ENCODE measurements at regions not wholly inside any gene's neighbourhood (a gene's known extent, or its start where the extent isn't known, plus 50 kb on each side); places are given as distances from the start of the nearest gene placed in this dataset.

GRCh38 chr1:55352811-55353180 is 137.6 kb upstream of the USP24 start:
- Histone ChIP-seq H3K27me3 (replicated peaks; ENCODE audit: control insufficient read depth, insufficient read depth, low read length) (no peaks in the 10 kb centered on the region), H3K4me3 (replicated peaks; ENCODE audit: low read depth, low read length) (no peak overlapping the region), H3K36me3 (ENCODE audit: control insufficient read depth, insufficient read depth, low read length) (no peaks in the 10 kb centered on the region)
- no peak for TF ChIP-seq CTCF (IDR thresholded peaks at IDR 0.05; ENCODE audit: insufficient read depth, low read length, poor library complexity, severe bottlenecking)
- no peak for DNase-seq (ENCODE audit: extremely low read depth, insufficient read length)

- Histone ChIP-seq H3K36me3 (ENCODE audit: control insufficient read depth, insufficient read depth, low read length) (no peaks in the 10 kb centered on the region), H3K4me3 (replicated peaks; ENCODE audit: low read depth, low read length) (no peak overlapping the region), H3K27me3 (replicated peaks; ENCODE audit: control insufficient read depth, insufficient read depth, low read length) (no peaks in the 10 kb centered on the region)
- no peak for DNase-seq (ENCODE audit: extremely low read depth, insufficient read length)
- TF ChIP-seq CTCF (IDR thresholded peaks at IDR 0.05; ENCODE audit: insufficient read depth, low read length, poor library complexity, severe bottlenecking), result no peak
These were observed 137.1 kb upstream of the USP24 start for GRCh38 chr1:55352080-55352810.

- DNase-seq (ENCODE audit: extremely low read depth, insufficient read length), result no peak
- TF ChIP-seq CTCF (IDR thresholded peaks at IDR 0.05; ENCODE audit: insufficient read depth, low read length, poor library complexity, severe bottlenecking), result no peak
- Histone ChIP-seq H3K4me3 (replicated peaks; ENCODE audit: low read depth, low read length) (no peak overlapping the region), H3K36me3 (ENCODE audit: control insufficient read depth, insufficient read depth, low read length) (no peaks in the 10 kb centered on the region), H3K27me3 (replicated peaks; ENCODE audit: control insufficient read depth, insufficient read depth, low read length) (no peaks in the 10 kb centered on the region)
These were observed 133.2 kb upstream of the USP24 start for GRCh38 chr1:55348356-55348755.

- no peak for DNase-seq (ENCODE audit: extremely low read depth, insufficient read length)
- TF ChIP-seq CTCF (IDR thresholded peaks at IDR 0.05; ENCODE audit: insufficient read depth, low read length, poor library complexity, severe bottlenecking), result no peak
- H3K36me3 ChIP-seq (ENCODE audit: control insufficient read depth, insufficient read depth, low read length), result no peaks in the 10 kb centered on the region
- H3K27me3 ChIP-seq (replicated peaks; ENCODE audit: control insufficient read depth, insufficient read depth, low read length), result no peaks in the 10 kb centered on the region
- no peak overlapping the region for H3K4me3 ChIP-seq (replicated peaks; ENCODE audit: low read depth, low read length)
These were observed 132.7 kb upstream of the USP24 start for GRCh38 chr1:55347866-55348265.

GRCh38 chr1:55347041-55347440 is 131.9 kb upstream of the USP24 start:
- no peak for DNase-seq (ENCODE audit: extremely low read depth, insufficient read length)
- no peaks in the 10 kb centered on the region for H3K36me3 ChIP-seq (ENCODE audit: control insufficient read depth, insufficient read depth, low read length)
- no peak overlapping the region for H3K4me3 ChIP-seq (replicated peaks; ENCODE audit: low read depth, low read length)
- H3K27me3 ChIP-seq (replicated peaks; ENCODE audit: control insufficient read depth, insufficient read depth, low read length), result no peaks in the 10 kb centered on the region
- no peak for TF ChIP-seq CTCF (IDR thresholded peaks at IDR 0.05; ENCODE audit: insufficient read depth, low read length, poor library complexity, severe bottlenecking)

GRCh38 chr1:55346586-55346985 is 131.4 kb upstream of the USP24 start:
- TF ChIP-seq CTCF (IDR thresholded peaks at IDR 0.05; ENCODE audit: insufficient read depth, low read length, poor library complexity, severe bottlenecking), result no peak
- no peak for DNase-seq (ENCODE audit: extremely low read depth, insufficient read length)
- Histone ChIP-seq H3K36me3 (ENCODE audit: control insufficient read depth, insufficient read depth, low read length) (no peaks in the 10 kb centered on the region), H3K27me3 (replicated peaks; ENCODE audit: control insufficient read depth, insufficient read depth, low read length) (no peaks in the 10 kb centered on the region), H3K4me3 (replicated peaks; ENCODE audit: low read depth, low read length) (no peak overlapping the region)

Data from GM06990 (cell line).